Cardiac muscle cell (in vitro differentiated cells and primary cell): ENCODE measurements at regions not wholly inside any gene's neighbourhood (a gene's known extent, or its start where the extent isn't known, plus 50 kb on each side); places are given as distances from the start of the nearest gene placed in this dataset.
A peak's percentile ranks its signal among the peaks of the same experiment; 100 is the strongest.
"Not testable (repeated sequence)": the region's sequence is repeated elsewhere in the genome, so short reads cannot be mapped to it uniquely, and the experiment has no call there.

Experiments used
- DNase-seq, 2 donors: peaks; one replicate each; pipeline versions ENCODE4 v3.0.0 to v3.0.0-alpha.2; 2010 to 2017; ENCODE audit warnings: low read depth in 1 of 2, low spot score in 1 of 2
- H3K27ac ChIP-seq: fragments of 200-600 bp; sonication (generic); 2 replicates; pipeline ENCODE4 v1.5.1; 2016
- H3K27me3 ChIP-seq: fragments of 200-600 bp; sonication (generic); 2 replicates; pipeline ENCODE4 v1.6.0; 2016; ENCODE audit warnings: control low read depth
- H3K36me3 ChIP-seq: fragments of 200-600 bp; sonication (generic); 2 replicates; pipeline ENCODE4 v1.5.1; 2016; ENCODE audit warnings: control low read depth
- H3K4me1 ChIP-seq: fragments of 200-600 bp; sonication (generic); 2 replicates; pipeline ENCODE4 v1.8.1; 2017; ENCODE audit warnings: low read depth, mild to moderate bottlenecking, mixed run types
- H3K4me3 ChIP-seq: fragments of 200-600 bp; sonication (generic); 2 replicates; pipeline ENCODE4 v1.5.1; 2016; ENCODE audit warnings: mild to moderate bottlenecking
- H3K9me3 ChIP-seq: fragments of 200-600 bp; sonication (generic); 2 replicates; pipeline ENCODE4 v1.5.1; 2017; ENCODE audit warnings: low read depth, mild to moderate bottlenecking, control low read depth
- CTCF ChIP-seq: IDR thresholded peaks from 2 replicates; pipeline ENCODE4 v1.5.1; 2012; ENCODE audit warnings: low read depth, mild to moderate bottlenecking, low read length

GRCh38 chr10:77726732-77727131, 89.1 kb upstream of the KCNMA1 start:
- DNase-seq: no peak
- no peaks in the 10 kb centered on the region for H3K36me3 ChIP-seq
- H3K4me3 ChIP-seq: no peak overlapping the region
- peaks cover 41% of the 10 kb centered on the region for H3K4me1 ChIP-seq
- no peak overlapping the region for H3K27ac ChIP-seq
- TF ChIP-seq CTCF: no peak
- H3K9me3 ChIP-seq: no peaks in the 10 kb centered on the region
- H3K27me3 ChIP-seq: no peaks in the 10 kb centered on the region

GRCh38 chr10:77726301-77726700, 88.7 kb upstream of the KCNMA1 start:
- Histone ChIP-seq H3K4me3 (no peak overlapping the region), H3K27me3 (no peaks in the 10 kb centered on the region)
- TF ChIP-seq CTCF: no peak

DNA sequence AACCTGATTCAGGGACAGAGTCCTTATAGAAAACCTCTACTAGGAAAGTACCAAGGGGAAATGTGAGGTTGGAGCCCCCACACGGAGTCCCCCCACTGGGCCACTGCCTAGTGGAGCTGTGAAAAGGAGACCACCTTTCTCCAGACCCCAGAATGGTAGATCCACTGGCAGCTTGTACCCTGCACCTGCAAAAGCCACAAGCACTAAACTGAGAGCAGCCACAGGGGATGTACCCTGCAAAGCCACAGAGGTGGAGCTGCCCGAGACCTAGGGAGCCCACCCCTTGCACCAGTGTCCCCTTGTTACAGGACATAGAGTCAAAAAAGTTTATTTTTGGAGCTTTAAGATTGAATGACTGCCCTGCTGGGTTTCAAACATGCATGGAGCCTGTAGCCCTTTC, 87.2 kb upstream of the KCNMA1 start:
- Histone ChIP-seq H3K27me3 (no peaks in the 10 kb centered on the region), H3K27ac (peak overlapping the region; percentile 88), H3K4me1 (peaks cover 38% of the 10 kb centered on the region), H3K36me3 (no peaks in the 10 kb centered on the region), H3K9me3 (no peaks in the 10 kb centered on the region), H3K4me3 (no peak overlapping the region)
- no peak for TF ChIP-seq CTCF
- no peak for DNase-seq

More at GRCh38 chr10:77726301-77726700, 88.7 kb upstream of the KCNMA1 start:
- Histone ChIP-seq H3K36me3 (no peaks in the 10 kb centered on the region), H3K4me1 (peaks cover 45% of the 10 kb centered on the region), H3K9me3 (no peaks in the 10 kb centered on the region), H3K27ac (no peak overlapping the region)
- DNase-seq: no peak

DNA sequence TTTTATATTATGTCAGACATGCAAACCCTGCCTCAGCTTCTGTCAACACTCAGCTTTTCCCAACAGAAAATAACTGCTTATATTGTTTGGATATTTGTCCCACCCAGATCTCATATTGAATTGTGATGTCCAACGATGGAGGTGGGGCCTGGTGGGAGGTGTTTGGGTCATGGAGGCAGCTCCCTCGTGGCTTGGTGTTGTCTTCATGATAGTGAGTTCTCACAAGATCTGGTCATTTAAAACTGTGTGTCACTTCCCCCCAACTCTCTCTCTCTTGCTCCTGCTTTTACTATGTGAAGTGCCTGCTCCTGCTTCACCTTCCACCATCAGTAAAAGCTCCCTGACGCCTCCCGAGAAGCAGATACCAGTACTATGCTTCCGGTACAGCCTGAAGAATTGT, 85.8 kb upstream of the KCNMA1 start:
- DNase-seq: no peak

GRCh38 chr10:77722956-77723355, 85.3 kb upstream of the KCNMA1 start:
- peak; percentile 52 to 72 for DNase-seq
- not testable (repeated sequence) for H3K27me3 ChIP-seq, H3K4me3 ChIP-seq, H3K36me3 ChIP-seq, H3K9me3 ChIP-seq
- Histone ChIP-seq H3K27ac (peak overlapping the region; percentile 88), H3K4me1 (peaks cover 38% of the 10 kb centered on the region)

More for the DNA sequence above, 85.8 kb upstream of the KCNMA1 start:
- Histone ChIP-seq H3K4me3 (no peak overlapping the region), H3K9me3 (no peaks in the 10 kb centered on the region), H3K36me3 (no peaks in the 10 kb centered on the region), H3K4me1 (peaks cover 38% of the 10 kb centered on the region), H3K27ac (peak overlapping the region; percentile 88), H3K27me3 (no peaks in the 10 kb centered on the region)
- TF ChIP-seq CTCF: no peak

GRCh38 chr10:77721815-77722214, 84.2 kb upstream of the KCNMA1 start:
- no peak for DNase-seq
- Histone ChIP-seq H3K27me3 (no peaks in the 10 kb centered on the region), H3K27ac (peak overlapping the region; percentile 88), H3K4me1 (peaks cover 42% of the 10 kb centered on the region), H3K4me3 (no peak overlapping the region), H3K9me3 (no peaks in the 10 kb centered on the region), H3K36me3 (no peaks in the 10 kb centered on the region)
- TF ChIP-seq CTCF: no peak
